ENCODE measurements at regions not wholly inside any gene's neighbourhood (a gene's known extent, or its start where the extent isn't known, plus 50 kb on each side); places are given as distances from the start of the nearest gene placed in this dataset.

DNA sequence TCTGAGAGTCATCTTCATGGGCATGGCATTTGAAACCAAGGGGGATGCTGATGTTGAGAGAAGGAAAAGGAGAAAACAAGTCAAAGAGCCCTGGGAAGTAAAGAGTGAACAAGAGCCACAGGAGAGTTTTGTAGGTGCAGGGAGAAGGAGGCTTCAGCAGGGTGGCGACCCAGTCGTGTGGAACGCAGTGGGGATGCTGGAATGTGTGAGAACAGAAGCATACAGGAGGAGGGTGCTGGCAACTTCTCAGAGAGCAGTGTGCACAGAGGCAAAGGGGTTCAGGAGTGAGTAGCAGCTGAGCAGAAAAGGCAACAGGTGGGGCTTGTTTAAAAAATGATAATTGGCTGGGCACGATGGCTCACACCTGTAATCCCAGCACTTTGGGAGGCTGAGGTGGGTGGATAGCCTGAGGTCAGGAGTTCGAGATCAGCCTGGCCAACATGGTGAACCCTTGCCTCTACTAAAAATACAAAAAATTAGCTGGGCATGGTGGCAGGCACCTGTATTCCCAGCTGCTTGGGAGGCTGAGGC, 75.8 kb upstream of the PLET1 start:
- Histone ChIP-seq H3K9me3 (ENCODE audit: control insufficient read depth in 1 of 2, insufficient read depth in 1 of 2, low read depth in 1 of 2, low read length in 2 of 2) (no peaks in the 10 kb centered on the region), H2AFZ (ENCODE audit: low read depth, low read length, poor library complexity, severe bottlenecking) (no peak overlapping the region), H3K4me3 (replicated peaks in 1 of 2; ENCODE audit: low read depth in 1 of 2, low read length in 2 of 2) (no peak overlapping the region), H3K4me1 (ENCODE audit: control insufficient read depth in 1 of 2, insufficient read depth in 2 of 2, low read length in 2 of 2) (no peaks in the 10 kb centered on the region), H3K79me2 (ENCODE audit: insufficient read depth, low read length) (no peaks in the 10 kb centered on the region), H3K4me2 (ENCODE audit: low read length) (no peak overlapping the region), H4K20me1 (ENCODE audit: insufficient read depth) (no peaks in the 10 kb centered on the region), H3K36me3 (ENCODE audit: control insufficient read depth in 1 of 2, insufficient read depth in 2 of 2, low read length in 2 of 2) (no peaks in the 10 kb centered on the region), H3K27me3 (ENCODE audit: insufficient read depth, low read length) (no peaks in the 10 kb centered on the region), H3K9ac (ENCODE audit: low read length) (no peak overlapping the region), H3K9me2 (ENCODE audit: insufficient read depth) (no peaks in the 10 kb centered on the region), H3K27ac (ENCODE audit: low read depth, low read length) (no peak overlapping the region)
- ATAC-seq (no peak), DNase-seq (ENCODE audit: low read depth, low spot score) (no peak)
- intact Hi-C loops (cut with micrococcal nuclease): no loop called here
- TF ChIP-seq SP1 (IDR thresholded peaks at IDR 0.05; ENCODE audit: low read depth): no peak
- TF ChIP-seq TCF7L2 (IDR thresholded peaks at IDR 0.05; ENCODE audit: borderline replicate concordance, extremely low read depth, insufficient read depth, insufficient read length): no peak
- no peak for TF ChIP-seq EZH2phosphoT487 (IDR thresholded peaks at IDR 0.05; ENCODE audit: borderline replicate concordance)
- no peak for TF ChIP-seq POLR2A (IDR thresholded peaks at IDR 0.05; ENCODE audit: borderline replicate concordance, extremely low read depth, insufficient read depth, insufficient read length)
- TF ChIP-seq, protein P1, sequence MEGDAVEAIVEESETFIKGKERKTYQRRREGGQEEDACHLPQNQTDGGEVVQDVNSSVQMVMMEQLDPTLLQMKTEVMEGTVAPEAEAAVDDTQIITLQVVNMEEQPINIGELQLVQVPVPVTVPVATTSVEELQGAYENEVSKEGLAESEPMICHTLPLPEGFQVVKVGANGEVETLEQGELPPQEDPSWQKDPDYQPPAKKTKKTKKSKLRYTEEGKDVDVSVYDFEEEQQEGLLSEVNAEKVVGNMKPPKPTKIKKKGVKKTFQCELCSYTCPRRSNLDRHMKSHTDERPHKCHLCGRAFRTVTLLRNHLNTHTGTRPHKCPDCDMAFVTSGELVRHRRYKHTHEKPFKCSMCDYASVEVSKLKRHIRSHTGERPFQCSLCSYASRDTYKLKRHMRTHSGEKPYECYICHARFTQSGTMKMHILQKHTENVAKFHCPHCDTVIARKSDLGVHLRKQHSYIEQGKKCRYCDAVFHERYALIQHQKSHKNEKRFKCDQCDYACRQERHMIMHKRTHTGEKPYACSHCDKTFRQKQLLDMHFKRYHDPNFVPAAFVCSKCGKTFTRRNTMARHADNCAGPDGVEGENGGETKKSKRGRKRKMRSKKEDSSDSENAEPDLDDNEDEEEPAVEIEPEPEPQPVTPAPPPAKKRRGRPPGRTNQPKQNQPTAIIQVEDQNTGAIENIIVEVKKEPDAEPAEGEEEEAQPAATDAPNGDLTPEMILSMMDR (IDR thresholded peaks at IDR 0.05 in 2 of 3, conservative IDR thresholded peaks at IDR 0.05 in 1 of 3; ENCODE audit: borderline replicate concordance in 1 of 3, insufficient read depth in 1 of 3, low read depth in 2 of 3, low read length in 2 of 3): no peak
- TF ChIP-seq EGR1 (IDR thresholded peaks at IDR 0.05; ENCODE audit: low read depth): no peak
- TF ChIP-seq, protein P2, sequence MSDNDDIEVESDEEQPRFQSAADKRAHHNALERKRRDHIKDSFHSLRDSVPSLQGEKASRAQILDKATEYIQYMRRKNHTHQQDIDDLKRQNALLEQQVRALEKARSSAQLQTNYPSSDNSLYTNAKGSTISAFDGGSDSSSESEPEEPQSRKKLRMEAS (IDR thresholded peaks at IDR 0.05): no peak
- TF ChIP-seq, protein P3, sequence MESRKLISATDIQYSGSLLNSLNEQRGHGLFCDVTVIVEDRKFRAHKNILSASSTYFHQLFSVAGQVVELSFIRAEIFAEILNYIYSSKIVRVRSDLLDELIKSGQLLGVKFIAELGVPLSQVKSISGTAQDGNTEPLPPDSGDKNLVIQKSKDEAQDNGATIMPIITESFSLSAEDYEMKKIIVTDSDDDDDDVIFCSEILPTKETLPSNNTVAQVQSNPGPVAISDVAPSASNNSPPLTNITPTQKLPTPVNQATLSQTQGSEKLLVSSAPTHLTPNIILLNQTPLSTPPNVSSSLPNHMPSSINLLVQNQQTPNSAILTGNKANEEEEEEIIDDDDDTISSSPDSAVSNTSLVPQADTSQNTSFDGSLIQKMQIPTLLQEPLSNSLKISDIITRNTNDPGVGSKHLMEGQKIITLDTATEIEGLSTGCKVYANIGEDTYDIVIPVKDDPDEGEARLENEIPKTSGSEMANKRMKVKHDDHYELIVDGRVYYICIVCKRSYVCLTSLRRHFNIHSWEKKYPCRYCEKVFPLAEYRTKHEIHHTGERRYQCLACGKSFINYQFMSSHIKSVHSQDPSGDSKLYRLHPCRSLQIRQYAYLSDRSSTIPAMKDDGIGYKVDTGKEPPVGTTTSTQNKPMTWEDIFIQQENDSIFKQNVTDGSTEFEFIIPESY (IDR thresholded peaks at IDR 0.05; ENCODE audit: extremely low read depth, insufficient replicate concordance, low read length): no peak
- no peak for TF ChIP-seq POLR2AphosphoS5 (IDR thresholded peaks at IDR 0.05; ENCODE audit: low read depth, low read length)
- no peak for TF ChIP-seq ZNF274 (IDR thresholded peaks at IDR 0.05; ENCODE audit: low read depth, low read length)
- no peak for TF ChIP-seq SIN3A (IDR thresholded peaks at IDR 0.05; ENCODE audit: low read depth)
- TF ChIP-seq CEBPB (IDR thresholded peaks at IDR 0.05; ENCODE audit: low read depth): no peak
- no peak for TF ChIP-seq ELF1 (IDR thresholded peaks at IDR 0.05; ENCODE audit: borderline replicate concordance, low read depth)
- TF ChIP-seq, protein P4, sequence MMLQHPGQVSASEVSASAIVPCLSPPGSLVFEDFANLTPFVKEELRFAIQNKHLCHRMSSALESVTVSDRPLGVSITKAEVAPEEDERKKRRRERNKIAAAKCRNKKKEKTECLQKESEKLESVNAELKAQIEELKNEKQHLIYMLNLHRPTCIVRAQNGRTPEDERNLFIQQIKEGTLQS (IDR thresholded peaks at IDR 0.05): no peak
- TF ChIP-seq RAD21 (IDR thresholded peaks at IDR 0.05; ENCODE audit: low read depth): no peak
- no peak for TF ChIP-seq JUND (IDR thresholded peaks at IDR 0.05)
- no peak for TF ChIP-seq EZH2 (IDR thresholded peaks at IDR 0.05)
- ChIA-PET RAD21 (ENCODE audit: low non-redundant PET in 1 of 2, low total read pairs in 2 of 2, uncharacterized antibody in 2 of 2, unreplicated experiment in 2 of 2) (no interaction called here), CTCF (no interaction called here), POLR2A (no interaction called here)
- BruUV-seq (replicated peaks): no TSS peak

All from HCT116 (cell line).